CD4-positive, CD25-positive, alpha-beta regulatory T cell (primary cell): ENCODE measurements at regions not wholly inside any gene's neighbourhood (a gene's known extent, or its start where the extent isn't known, plus 50 kb on each side); places are given as distances from the start of the nearest gene placed in this dataset.

Experiments used
- ATAC-seq, 2 donors: fragments of 150-1000 bp; cut with Tn5 transposase; one replicate each; pipeline ENCODE4 v1.10.0; 2021; ENCODE audit warnings: low read depth in 2 of 2, moderate number of reproducible peaks in 2 of 2, moderate library complexity in 1 of 2
- DNase-seq, 3 donors: peaks; one replicate each; pipeline versions ENCODE4 v3.0.0 to v3.0.0-alpha.2; 2012 to 2022; ENCODE audit warnings: mixed read lengths in 1 of 3
- H3K27ac ChIP-seq: one replicate; pipeline ENCODE4 v1.7.0; 2013; ENCODE audit warnings: mild to moderate bottlenecking, low read length; ENCODE audit not compliant: insufficient read depth, poor library complexity, severe bottlenecking
- H3K27me3 ChIP-seq: one replicate; pipeline ENCODE4 v1.7.0; 2013; ENCODE audit warnings: low read length; ENCODE audit not compliant: control insufficient read depth, insufficient read depth
- H3K36me3 ChIP-seq: one replicate; pipeline ENCODE4 v1.7.0; 2013; ENCODE audit warnings: mild to moderate bottlenecking, low read length, moderate library complexity; ENCODE audit not compliant: control insufficient read depth, insufficient read depth
- H3K4me1 ChIP-seq: 2 replicates; pipeline ENCODE4 v1.7.0; 2013; ENCODE audit warnings: mild to moderate bottlenecking, low read length; ENCODE audit not compliant: insufficient read depth, control insufficient read depth, poor library complexity, severe bottlenecking
- H3K4me3 ChIP-seq: one replicate; pipeline ENCODE4 v1.7.0; 2013; ENCODE audit warnings: low read depth, mild to moderate bottlenecking, low read length, moderate library complexity
- H3K9me3 ChIP-seq, 2 experiments: 1 replicate in 1 of 2; 2 replicates in 1 of 2; pipeline ENCODE4 v1.7.0; 2013; ENCODE audit warnings: low read length in 2 of 2, mild to moderate bottlenecking in 1 of 2, moderate library complexity in 1 of 2; ENCODE audit not compliant: control insufficient read depth in 2 of 2
- H3K27ac Mint-ChIP-seq, 3 donors: one replicate each; pipeline ENCODE4 v1.8.0; 2020 to 2022; ENCODE audit warnings: mild to moderate bottlenecking in 3 of 3, mixed read lengths in 3 of 3, moderate library complexity in 2 of 3
- H3K27me3 Mint-ChIP-seq: one replicate; pipeline ENCODE4 v1.8.0; 2022; ENCODE audit warnings: mild to moderate bottlenecking, mixed read lengths
- H3K36me3 Mint-ChIP-seq: one replicate; pipeline ENCODE4 v1.8.0; 2020; ENCODE audit warnings: mixed read lengths
- H3K4me1 Mint-ChIP-seq, 4 donors: one replicate each; pipeline ENCODE4 v1.8.0; 2020 to 2022; ENCODE audit warnings: mixed read lengths in 4 of 4, mild to moderate bottlenecking in 1 of 4
- H3K4me3 Mint-ChIP-seq, 4 donors: one replicate each; pipeline ENCODE4 v1.8.0; 2020 to 2022; ENCODE audit warnings: mild to moderate bottlenecking in 4 of 4, mixed read lengths in 4 of 4, moderate library complexity in 3 of 4
- H3K9me3 Mint-ChIP-seq, 7 donors: one replicate each; pipeline ENCODE4 v1.8.0; 2020 to 2022; ENCODE audit warnings: mixed read lengths in 7 of 7, mild to moderate bottlenecking in 3 of 7, moderate library complexity in 2 of 7

DNA sequence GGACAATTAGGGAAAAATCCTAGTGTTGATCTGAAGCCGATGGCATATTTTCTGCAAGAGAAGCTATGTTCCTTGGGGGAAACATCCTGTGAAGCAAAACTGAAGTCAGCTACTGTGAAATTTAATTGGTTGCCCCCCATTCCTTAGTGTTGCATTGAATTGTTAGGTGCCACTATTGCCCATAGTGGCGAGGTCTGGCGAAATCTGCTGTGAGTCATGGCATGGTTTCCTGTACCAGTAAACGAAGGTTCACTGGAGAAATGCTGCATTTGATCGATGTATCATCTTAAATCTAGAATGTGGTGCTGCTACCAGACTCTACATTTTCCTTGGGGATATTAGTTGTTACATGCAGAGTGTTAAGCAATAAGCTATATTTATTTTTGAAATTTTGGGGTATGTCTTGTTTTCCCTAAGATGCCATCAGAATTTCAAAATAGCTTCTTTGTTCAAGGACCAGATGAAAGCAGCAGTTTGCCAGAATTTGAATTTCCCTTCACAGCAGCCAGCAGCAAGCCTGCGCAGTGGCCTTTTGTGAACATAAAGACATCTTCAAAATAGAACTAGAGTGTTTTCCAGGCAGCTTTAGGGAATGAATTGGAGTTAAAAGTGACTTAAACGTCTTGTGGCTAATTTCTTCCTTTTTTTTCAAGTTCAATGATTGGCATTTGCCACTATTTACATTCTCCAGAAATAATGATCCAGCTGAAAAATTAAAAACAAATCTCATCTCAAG, 348.6 kb upstream of the COBL start:
- Histone ChIP-seq H3K4me3 (no peak overlapping the region), H3K27me3 (no peaks in the 10 kb centered on the region), H3K36me3 (no peaks in the 10 kb centered on the region), H3K27ac (no peak overlapping the region), H3K9me3 (peaks cover 0 to 2% of the 10 kb centered on the region in 2 experiments), H3K4me1 (no peaks in the 10 kb centered on the region)
- no peak for DNase-seq
- no peaks in the 10 kb centered on the region for H3K27me3 Mint-ChIP-seq
- no peaks in the 10 kb centered on the region for H3K4me1 Mint-ChIP-seq
- no peak overlapping the region for H3K4me3 Mint-ChIP-seq
- H3K36me3 Mint-ChIP-seq = no peaks in the 10 kb centered on the region
- H3K9me3 Mint-ChIP-seq = peaks cover 0 to 19% (median 0%) of the 10 kb centered on the region in 7 donors
- no peak overlapping the region for H3K27ac Mint-ChIP-seq
- no peak for ATAC-seq

DNA sequence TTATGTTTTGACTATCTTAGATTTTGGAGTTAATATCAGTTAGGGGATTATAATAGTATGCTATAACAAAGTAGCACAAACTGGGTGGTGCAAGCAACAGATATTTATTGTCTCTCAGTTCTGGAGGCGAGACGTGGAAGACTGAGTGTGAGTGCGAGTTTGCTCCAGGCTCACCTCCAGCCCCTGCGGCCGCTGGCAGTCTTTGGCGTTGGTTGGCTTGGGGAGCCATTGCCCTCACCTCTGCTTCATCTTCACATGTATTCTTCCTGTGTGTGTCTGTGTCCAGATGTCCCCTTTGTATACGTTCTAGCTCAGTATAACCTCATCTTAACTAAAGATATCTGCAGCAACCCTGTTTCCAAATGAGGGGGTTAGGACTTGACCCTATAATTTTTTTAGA, 343.9 kb upstream of the COBL start:
- no peaks in the 10 kb centered on the region for H3K27me3 Mint-ChIP-seq
- no peak overlapping the region for H3K27ac ChIP-seq
- H3K36me3 ChIP-seq = no peaks in the 10 kb centered on the region
- DNase-seq (no peak), ATAC-seq (no peak)
- H3K27ac Mint-ChIP-seq = no peak overlapping the region
- H3K36me3 Mint-ChIP-seq = no peaks in the 10 kb centered on the region
- no peak overlapping the region for H3K4me3 Mint-ChIP-seq
- peaks cover 0 to 17% (median 1%) of the 10 kb centered on the region in 7 donors for H3K9me3 Mint-ChIP-seq
- no peaks in the 10 kb centered on the region for H3K27me3 ChIP-seq
- H3K4me1 Mint-ChIP-seq = no peaks in the 10 kb centered on the region
- H3K4me3 ChIP-seq = no peak overlapping the region
- no peaks in the 10 kb centered on the region for H3K4me1 ChIP-seq
- H3K9me3 ChIP-seq = no peaks in the 10 kb centered on the region

DNA sequence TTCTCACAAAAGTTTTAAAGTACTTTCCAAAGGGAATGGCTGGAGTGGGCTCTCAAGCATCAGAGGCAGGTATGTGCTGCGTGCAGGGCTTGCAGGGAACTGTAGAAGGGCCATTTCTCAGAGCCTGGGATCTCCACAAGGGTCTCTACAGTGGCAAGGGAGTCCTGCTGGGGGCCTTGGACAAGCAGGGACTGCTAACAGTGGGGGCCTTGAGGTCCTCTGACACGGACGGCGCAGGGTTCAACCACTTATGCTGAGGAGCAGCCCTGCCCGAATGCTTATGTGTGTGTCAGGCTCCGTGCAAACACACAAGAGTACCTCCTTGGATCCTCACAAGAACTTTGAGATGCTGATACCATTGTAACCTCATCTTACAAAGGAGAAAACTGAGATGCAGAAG, 342.1 kb upstream of the COBL start:
- Histone ChIP-seq H3K36me3 (no peaks in the 10 kb centered on the region), H3K27ac (no peak overlapping the region), H3K4me3 (no peak overlapping the region), H3K27me3 (no peaks in the 10 kb centered on the region), H3K4me1 (no peaks in the 10 kb centered on the region), H3K9me3 (no peaks in the 10 kb centered on the region)
- Mint-ChIP-seq H3K27ac (no peak overlapping the region), H3K4me1 (no peaks in the 10 kb centered on the region), H3K36me3 (no peaks in the 10 kb centered on the region), H3K27me3 (no peaks in the 10 kb centered on the region), H3K9me3 (peaks cover 0 to 14% (median 1%) of the 10 kb centered on the region in 7 donors), H3K4me3 (no peak overlapping the region)
- DNase-seq (no peak), ATAC-seq (no peak)

DNA sequence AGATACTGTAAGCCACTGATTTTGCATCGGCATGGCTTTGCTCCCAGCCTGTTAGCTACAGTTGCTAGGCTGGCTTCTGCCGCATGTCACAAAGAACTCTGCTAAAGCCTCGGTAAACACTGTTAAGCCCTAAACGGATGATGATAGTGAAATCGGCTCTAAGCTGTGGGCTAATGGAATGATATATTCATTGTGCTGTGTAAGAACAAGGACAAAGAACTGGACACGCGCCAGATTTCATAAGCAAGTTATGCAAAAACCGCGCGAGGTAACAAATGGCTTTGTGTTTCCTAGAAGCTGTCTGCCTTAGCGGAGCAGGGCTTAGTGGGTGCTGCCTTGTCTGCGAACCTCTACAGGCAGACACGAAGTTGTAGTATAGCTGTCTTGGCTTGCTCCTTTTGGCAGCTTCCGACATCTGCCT, 331.3 kb upstream of the COBL start:
- no peaks in the 10 kb centered on the region for H3K27me3 Mint-ChIP-seq
- peaks cover 0 to 19% (median 5%) of the 10 kb centered on the region in 7 donors for H3K9me3 Mint-ChIP-seq
- no peaks in the 10 kb centered on the region for H3K36me3 Mint-ChIP-seq

DNA sequence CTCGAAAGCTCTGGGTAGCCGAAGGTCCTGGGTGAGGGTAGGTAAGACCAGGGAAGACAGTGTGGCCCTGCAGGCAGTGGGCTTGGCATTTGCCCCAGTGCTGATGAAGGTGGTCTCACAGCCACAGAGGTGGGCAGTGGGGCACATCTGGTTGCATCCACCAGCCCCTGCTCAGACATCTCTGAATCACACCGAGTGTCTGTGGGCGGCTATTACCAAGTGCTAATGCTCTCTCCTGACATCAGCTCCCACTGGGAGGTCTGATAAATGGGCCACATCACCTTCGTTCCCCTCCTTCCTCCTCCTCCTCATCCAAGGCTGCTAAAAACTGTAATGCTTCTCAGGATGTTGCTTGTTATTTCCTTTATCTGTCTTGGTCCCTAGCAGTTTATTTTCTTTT, 330.9 kb upstream of the COBL start:
- H3K9me3 Mint-ChIP-seq = peaks cover 0 to 19% (median 5%) of the 10 kb centered on the region in 7 donors

More for the DNA sequence above, 331.3 kb upstream of the COBL start:
- H3K36me3 ChIP-seq = no peaks in the 10 kb centered on the region
- no peak overlapping the region for H3K27ac Mint-ChIP-seq
- peaks cover 0 to 8% of the 10 kb centered on the region in 2 experiments for H3K9me3 ChIP-seq
- no peaks in the 10 kb centered on the region for H3K4me1 ChIP-seq
- H3K27ac ChIP-seq = no peak overlapping the region
- no peak overlapping the region for H3K4me3 ChIP-seq
- DNase-seq (no peak), ATAC-seq (no peak)
- no peaks in the 10 kb centered on the region for H3K4me1 Mint-ChIP-seq
- H3K27me3 ChIP-seq = no peaks in the 10 kb centered on the region
- no peak overlapping the region for H3K4me3 Mint-ChIP-seq

DNA sequence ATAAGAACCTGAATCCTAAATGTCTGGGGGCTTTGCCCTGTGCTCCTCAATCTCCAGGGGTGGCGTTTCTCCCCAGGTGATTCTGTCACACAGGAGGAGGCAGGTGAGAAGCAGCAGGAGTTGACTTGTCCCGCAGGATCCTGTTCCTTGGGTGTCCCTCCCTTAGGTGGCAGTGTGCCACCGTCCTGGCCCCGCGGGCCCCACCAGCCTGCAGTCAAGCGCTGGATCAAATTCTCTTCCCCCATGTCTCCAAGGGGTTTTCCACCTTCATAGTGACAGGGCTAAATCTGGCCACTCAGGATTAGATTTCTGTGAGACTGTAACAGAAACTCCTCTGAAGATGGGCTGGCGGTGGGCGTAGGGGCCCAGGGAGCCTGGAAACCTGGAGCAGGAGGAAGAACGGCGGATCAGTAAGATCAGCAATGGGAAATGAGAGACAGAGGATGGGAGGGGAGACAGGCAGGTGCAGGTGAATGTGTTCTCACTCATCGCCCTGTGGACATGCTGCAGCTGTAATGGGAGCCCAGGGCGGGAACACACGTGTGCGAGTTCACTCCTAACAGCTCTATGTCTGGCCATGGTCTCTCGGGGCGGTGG, 329.2 kb upstream of the COBL start:
- H3K9me3 Mint-ChIP-seq = peaks cover 0 to 18% (median 4%) of the 10 kb centered on the region in 7 donors
- ATAC-seq (no peak), DNase-seq (no peak)
- H3K27me3 ChIP-seq = no peaks in the 10 kb centered on the region
- H3K27me3 Mint-ChIP-seq = no peaks in the 10 kb centered on the region
- H3K27ac Mint-ChIP-seq = no peak overlapping the region
- no peaks in the 10 kb centered on the region for H3K4me1 ChIP-seq
- no peak overlapping the region for H3K4me3 Mint-ChIP-seq
- H3K4me1 Mint-ChIP-seq = no peaks in the 10 kb centered on the region
- H3K27ac ChIP-seq = no peak overlapping the region
- H3K36me3 Mint-ChIP-seq = no peaks in the 10 kb centered on the region
- H3K9me3 ChIP-seq = peaks cover 0 to 8% of the 10 kb centered on the region in 2 experiments
- no peaks in the 10 kb centered on the region for H3K36me3 ChIP-seq
- no peak overlapping the region for H3K4me3 ChIP-seq

More for the DNA sequence above, 330.9 kb upstream of the COBL start:
- Histone ChIP-seq H3K36me3 (no peaks in the 10 kb centered on the region), H3K27me3 (no peaks in the 10 kb centered on the region), H3K4me3 (no peak overlapping the region), H3K4me1 (no peaks in the 10 kb centered on the region), H3K27ac (no peak overlapping the region), H3K9me3 (peaks cover 0 to 8% of the 10 kb centered on the region in 2 experiments)
- no peak for DNase-seq
- no peaks in the 10 kb centered on the region for H3K27me3 Mint-ChIP-seq
- H3K27ac Mint-ChIP-seq = no peak overlapping the region
- ATAC-seq = no peak
- no peaks in the 10 kb centered on the region for H3K4me1 Mint-ChIP-seq
- H3K4me3 Mint-ChIP-seq = no peak overlapping the region
- H3K36me3 Mint-ChIP-seq = no peaks in the 10 kb centered on the region

DNA sequence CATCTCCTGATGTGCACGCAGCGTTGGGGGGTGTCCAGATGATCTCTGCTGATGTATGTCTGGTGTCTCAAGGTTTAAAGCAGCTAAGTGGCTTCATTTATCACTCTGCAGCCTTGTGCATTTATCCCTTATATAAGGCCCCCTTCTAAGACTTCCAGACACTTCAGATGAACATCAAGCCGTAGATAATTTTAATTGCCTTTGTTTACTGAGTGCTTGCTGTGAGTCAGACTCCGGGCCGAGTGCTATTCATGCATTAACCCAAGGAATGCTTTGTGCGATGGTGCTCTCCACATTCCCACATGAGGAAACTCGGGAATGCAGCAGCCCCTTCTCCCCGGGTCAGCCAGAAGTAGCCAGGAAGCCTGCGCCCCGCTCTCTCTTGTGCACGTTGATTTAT, 328.6 kb upstream of the COBL start:
- DNase-seq (no peak), ATAC-seq (no peak)
- Histone ChIP-seq H3K36me3 (no peaks in the 10 kb centered on the region), H3K4me3 (no peak overlapping the region), H3K9me3 (peaks cover 0 to 8% of the 10 kb centered on the region in 2 experiments), H3K4me1 (no peaks in the 10 kb centered on the region), H3K27me3 (no peaks in the 10 kb centered on the region), H3K27ac (no peak overlapping the region)
- Mint-ChIP-seq H3K36me3 (no peaks in the 10 kb centered on the region), H3K4me3 (no peak overlapping the region), H3K27ac (no peak overlapping the region), H3K27me3 (no peaks in the 10 kb centered on the region), H3K9me3 (peaks cover 0 to 15% (median 4%) of the 10 kb centered on the region in 7 donors), H3K4me1 (no peaks in the 10 kb centered on the region)

DNA sequence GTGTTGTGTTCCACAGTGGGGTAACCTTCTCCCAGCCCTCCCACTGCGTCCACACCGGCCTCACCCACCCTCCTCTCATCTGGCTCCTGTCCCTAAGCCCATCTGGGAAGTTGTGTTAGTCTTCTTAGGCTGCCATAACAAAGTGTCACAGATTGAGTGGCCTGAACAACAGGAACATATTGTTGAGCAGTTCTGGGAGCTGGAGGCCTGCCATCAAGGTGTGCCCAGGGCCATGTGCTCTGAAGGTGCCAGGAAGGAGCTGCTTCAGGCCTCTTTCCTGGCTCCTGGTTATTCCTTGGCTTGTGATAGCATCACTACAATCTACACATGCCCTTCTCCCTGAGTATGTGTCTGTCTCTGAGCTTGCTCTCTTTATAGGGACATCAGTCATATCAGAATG, 327.6 kb upstream of the COBL start:
- no peak overlapping the region for H3K4me3 Mint-ChIP-seq
- Histone ChIP-seq H3K27ac (no peak overlapping the region), H3K4me3 (no peak overlapping the region), H3K36me3 (no peaks in the 10 kb centered on the region), H3K9me3 (peaks cover 0 to 11% of the 10 kb centered on the region in 2 experiments), H3K4me1 (no peaks in the 10 kb centered on the region), H3K27me3 (no peaks in the 10 kb centered on the region)
- H3K27me3 Mint-ChIP-seq = no peaks in the 10 kb centered on the region
- no peaks in the 10 kb centered on the region for H3K4me1 Mint-ChIP-seq
- DNase-seq (no peak), ATAC-seq (no peak)
- H3K36me3 Mint-ChIP-seq = no peaks in the 10 kb centered on the region
- H3K27ac Mint-ChIP-seq = no peak overlapping the region
- peaks cover 0 to 15% (median 4%) of the 10 kb centered on the region in 7 donors for H3K9me3 Mint-ChIP-seq
